HG03280 (cell line): ENCODE measurements at regions not wholly inside any gene's neighbourhood (a gene's known extent, or its start where the extent isn't known, plus 50 kb on each side); places are given as distances from the start of the nearest gene placed in this dataset.
A peak's percentile ranks its signal among the peaks of the same experiment; 100 is the strongest.

Source experiments
- ATAC-seq: cut with Tn5 transposase; IDR thresholded peaks from one replicate; pipeline ENCODE4 v1.9.1; 2021; ENCODE audit warnings: mild to moderate bottlenecking, moderate library complexity; ENCODE audit not compliant: unreplicated experiment

- ATAC-seq = no peak
These were observed 297.1 kb downstream of the SATB1 start for GRCh38 chr3:18127859-18128681.

GRCh38 chr3:18127174-18127858 is 297.8 kb downstream of the SATB1 start:
- peak; percentile 80 for ATAC-seq

- no peak for ATAC-seq
These were observed 298.4 kb downstream of the SATB1 start for GRCh38 chr3:18126772-18127171.

- ATAC-seq = no peak
These were observed 300.6 kb downstream of the SATB1 start for GRCh38 chr3:18124501-18124900.

- no peak for ATAC-seq
These were observed 302.9 kb downstream of the SATB1 start for GRCh38 chr3:18122264-18122663.

GRCh38 chr3:18121020-18121419 is 304.1 kb downstream of the SATB1 start:
- ATAC-seq = no peak

- no peak for ATAC-seq
These were observed 305.3 kb downstream of the SATB1 start for GRCh38 chr3:18119866-18120265.

- no peak for ATAC-seq
These were observed 310.2 kb downstream of the SATB1 start for GRCh38 chr3:18114894-18115293.

- ATAC-seq = no peak
These were observed 311.7 kb downstream of the SATB1 start for GRCh38 chr3:18113417-18113816.

- no peak for ATAC-seq
These were observed 312.3 kb downstream of the SATB1 start for GRCh38 chr3:18112674-18113375.

GRCh38 chr3:18111796-18112232 is 313.3 kb downstream of the SATB1 start:
- ATAC-seq = peak; percentile 94

- ATAC-seq = no peak
These were observed 321.5 kb downstream of the SATB1 start for GRCh38 chr3:18103591-18103990.

- ATAC-seq = no peak
These were observed 325.0 kb downstream of the SATB1 start for GRCh38 chr3:18100121-18100520.

GRCh38 chr3:18099611-18100010 is 325.5 kb downstream of the SATB1 start:
- no peak for ATAC-seq

GRCh38 chr3:18098960-18099587 is 326.1 kb downstream of the SATB1 start:
- no peak for ATAC-seq

- ATAC-seq = no peak
These were observed 327.1 kb downstream of the SATB1 start for GRCh38 chr3:18097989-18098388.

GRCh38 chr3:18097473-18097872 is 327.7 kb downstream of the SATB1 start:
- ATAC-seq = no peak

GRCh38 chr3:18092726-18093125 is 332.4 kb downstream of the SATB1 start:
- ATAC-seq = no peak

- ATAC-seq = no peak
These were observed 334.8 kb downstream of the SATB1 start for GRCh38 chr3:18090377-18090776.

GRCh38 chr3:18087988-18088387 is 337.2 kb downstream of the SATB1 start:
- no peak for ATAC-seq

- no peak for ATAC-seq
These were observed 338.4 kb downstream of the SATB1 start for GRCh38 chr3:18086760-18087159.
